ENCODE measurements at regions not wholly inside any gene's neighbourhood (a gene's known extent, or its start where the extent isn't known, plus 50 kb on each side); places are given as distances from the start of the nearest gene placed in this dataset.
"Not testable (repeated sequence)": the region's sequence is repeated elsewhere in the genome, so short reads cannot be mapped to it uniquely, and the experiment has no call there.

DNA sequence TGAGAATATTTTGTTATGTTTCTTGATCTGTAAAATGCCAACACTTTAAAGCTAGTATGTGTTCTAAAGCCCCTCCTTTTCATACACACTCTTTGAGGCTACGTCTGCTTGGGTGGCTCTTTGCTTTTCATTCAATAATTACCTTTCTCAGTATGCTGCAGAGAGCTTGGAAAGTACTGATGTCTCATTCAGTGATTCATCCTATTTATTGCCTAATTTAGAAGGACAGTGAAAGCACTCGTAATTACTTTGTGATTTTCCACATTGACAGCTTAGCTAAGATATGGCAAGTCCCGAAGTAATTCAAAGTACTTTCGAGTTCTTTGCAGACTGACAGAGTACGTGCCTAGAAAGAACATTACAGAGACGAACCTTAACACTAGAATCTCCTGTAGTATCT, 57.2 kb downstream of the BMP15 start:
- ATAC-seq (no peak), DNase-seq (ENCODE audit: low spot score) (no peak)
- intact Hi-C loops (cut with DNase I): no loop called here

DNA sequence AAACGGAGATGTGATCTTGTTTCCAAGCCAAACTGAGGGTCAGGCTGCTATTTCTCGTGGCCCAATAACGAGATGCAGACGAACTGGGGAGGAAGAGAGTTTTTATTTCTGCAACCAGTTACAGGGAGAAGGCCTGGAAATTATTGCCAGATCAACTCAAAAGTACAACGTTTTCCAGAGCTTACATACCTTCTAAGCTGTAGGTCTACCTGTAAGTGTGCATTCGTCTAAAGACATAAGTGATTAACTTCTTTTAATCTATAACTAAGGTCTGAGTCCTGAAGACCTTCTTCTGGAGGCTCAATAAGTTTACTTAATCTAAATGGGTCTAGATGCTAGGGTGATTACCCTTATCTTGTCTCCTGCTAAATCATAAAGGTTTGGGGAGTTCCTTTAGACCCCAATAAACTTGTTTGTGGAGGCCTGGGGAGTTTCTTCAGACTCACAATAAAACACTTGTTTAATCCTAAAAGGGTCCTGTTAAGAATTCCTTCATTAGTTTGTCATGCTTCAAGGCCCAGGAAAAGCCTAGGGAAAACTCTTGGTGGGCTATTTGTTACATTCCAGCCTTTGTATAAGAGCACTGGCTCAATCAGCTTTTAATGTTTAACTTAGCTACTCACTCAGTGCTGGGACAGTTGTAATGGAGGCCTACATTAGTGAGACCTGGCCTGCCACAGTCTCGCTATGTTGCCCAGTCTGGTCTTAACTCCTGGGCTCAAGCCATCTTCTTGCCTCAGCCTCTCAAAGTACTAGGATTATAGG, 58.5 kb downstream of the BMP15 start:
- ATAC-seq; intact Hi-C loops (cut with DNase I); DNase-seq (ENCODE audit: low spot score): not testable (repeated sequence)

DNA sequence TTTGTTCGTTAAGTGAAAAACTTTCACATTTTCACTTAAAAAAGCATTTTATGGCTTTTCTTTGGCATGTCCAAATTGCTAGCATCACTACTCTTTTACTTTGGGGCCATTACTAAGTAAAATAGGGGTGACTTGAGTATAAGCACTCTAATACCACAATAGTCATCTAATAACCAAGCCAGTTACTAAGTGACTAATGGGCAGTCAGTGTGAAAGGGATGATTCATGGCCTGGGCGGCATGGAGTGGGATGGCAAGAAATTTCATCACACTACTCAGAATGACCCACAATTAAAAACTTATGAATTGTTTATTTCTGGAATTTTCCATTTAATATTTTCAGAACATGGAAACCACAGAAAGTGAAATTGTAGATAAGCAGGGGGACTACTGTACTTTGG, 60.9 kb downstream of the BMP15 start:
- intact Hi-C loops (cut with DNase I): no loop called here
- ATAC-seq (no peak), DNase-seq (ENCODE audit: low spot score) (no peak)

DNA sequence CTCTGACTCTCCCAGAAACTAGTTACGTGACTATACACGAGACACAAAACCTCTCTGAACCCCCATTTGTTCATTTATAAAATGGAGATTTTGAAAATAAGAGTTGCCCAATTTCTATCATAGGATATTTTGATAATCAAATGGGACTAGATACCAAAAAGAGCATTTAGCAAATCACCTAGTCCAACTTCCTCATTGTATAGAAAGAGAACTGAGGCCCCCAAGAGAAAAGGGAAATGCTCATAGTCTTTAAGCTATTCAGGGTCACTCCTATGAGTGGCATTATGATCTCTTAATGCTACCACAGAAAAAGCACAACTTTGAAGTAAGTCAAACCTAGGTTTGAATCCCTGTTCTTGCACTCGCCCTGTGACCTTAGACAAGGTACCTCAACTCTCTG, 62.7 kb downstream of the BMP15 start:
- intact Hi-C loops (cut with DNase I): no loop called here
- ATAC-seq: no peak
- DNase-seq (ENCODE audit: low spot score): no peak

DNA sequence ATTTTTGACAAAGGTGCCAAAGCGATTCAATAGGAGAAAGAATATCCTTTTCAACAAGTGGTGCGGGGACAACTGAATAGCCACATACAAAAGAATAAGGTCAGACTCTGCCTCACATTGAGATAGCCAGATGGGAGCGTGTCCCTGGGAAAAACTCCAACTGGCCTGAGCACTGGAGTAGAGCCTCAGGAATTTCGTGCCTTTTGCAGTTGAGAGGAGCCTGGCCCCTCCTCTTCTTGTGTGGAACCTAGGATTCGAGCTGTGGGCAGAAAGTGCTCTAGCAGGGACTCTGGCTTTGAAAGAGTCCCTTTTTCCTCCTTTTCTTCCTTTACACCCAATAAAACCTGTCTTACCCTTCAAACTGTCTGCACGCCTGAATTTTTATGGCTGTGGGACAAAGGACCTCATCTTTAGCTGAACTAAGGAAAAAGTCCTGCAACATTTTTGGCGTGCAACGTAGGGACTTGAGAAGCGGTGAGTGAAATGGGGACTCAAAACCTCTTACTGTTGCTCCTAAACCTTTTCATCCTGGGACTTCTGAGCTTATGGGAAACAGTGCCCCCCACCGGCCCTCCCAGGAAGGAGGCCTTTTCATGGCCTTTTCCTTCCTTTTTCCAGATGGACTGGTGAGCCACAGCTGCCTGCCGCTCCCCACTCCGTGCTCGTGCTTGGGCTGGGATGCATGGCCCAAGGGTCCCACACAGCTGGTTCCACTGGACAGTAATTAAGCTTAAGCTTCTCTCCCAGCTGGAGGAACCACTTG, 68.6 kb downstream of the BMP15 start:
- no peak for ATAC-seq
- intact Hi-C loops (cut with DNase I): loop anchor here (5.0 kb wide), 1 partner anchor 1618 kb away; no protein-coding TSS in a partner anchor
- DNase-seq (ENCODE audit: low spot score): no peak

DNA sequence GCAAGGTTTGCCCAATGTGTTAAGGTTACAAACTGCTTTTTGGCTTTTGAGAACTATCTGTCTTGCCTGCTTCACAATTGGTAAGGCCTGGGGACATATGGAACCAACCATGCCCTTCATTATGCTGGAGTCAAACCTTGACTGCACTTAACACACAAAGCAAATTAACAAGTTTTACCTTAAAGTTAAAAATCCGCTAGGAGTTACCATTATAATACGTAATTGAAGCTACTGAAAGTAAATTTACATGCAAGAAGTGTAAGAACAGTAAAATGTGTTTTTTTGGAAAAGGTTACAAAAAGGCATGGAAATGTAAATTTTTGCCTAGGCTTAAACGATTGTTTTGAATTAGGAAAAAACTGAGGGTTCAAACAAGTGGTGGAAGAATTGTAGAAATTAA, 69.7 kb downstream of the BMP15 start:
- intact Hi-C loops (cut with DNase I): loop anchor here (10.0 kb wide), 1 partner anchor 285 kb away; no protein-coding TSS in a partner anchor
- no peak for DNase-seq (ENCODE audit: low spot score)
- ATAC-seq: no peak

DNA sequence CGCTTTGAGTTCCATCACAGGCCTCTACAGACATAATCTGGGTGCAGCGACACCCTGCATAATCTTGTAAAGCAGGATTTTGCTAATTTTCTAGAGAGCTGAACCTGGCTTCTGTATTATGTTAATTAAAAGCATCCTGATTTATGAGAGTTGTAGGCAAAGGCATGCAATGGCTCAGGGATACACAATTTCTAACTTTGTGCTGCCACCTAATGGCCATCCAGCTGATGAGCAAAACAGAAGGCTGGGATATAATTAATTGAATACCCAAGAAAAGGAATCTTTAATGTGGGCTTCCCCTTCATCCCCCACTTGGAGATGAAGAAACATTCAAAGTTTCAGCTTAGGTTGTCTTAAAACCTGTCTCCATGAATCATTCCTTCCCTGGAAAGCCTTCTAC, 78.1 kb downstream of the BMP15 start:
- DNase-seq (ENCODE audit: low spot score): no peak
- intact Hi-C loops (cut with DNase I): loop anchor here (10.0 kb wide), 1 partner anchor 294 kb away; no protein-coding TSS in a partner anchor
- ATAC-seq: no peak

DNA sequence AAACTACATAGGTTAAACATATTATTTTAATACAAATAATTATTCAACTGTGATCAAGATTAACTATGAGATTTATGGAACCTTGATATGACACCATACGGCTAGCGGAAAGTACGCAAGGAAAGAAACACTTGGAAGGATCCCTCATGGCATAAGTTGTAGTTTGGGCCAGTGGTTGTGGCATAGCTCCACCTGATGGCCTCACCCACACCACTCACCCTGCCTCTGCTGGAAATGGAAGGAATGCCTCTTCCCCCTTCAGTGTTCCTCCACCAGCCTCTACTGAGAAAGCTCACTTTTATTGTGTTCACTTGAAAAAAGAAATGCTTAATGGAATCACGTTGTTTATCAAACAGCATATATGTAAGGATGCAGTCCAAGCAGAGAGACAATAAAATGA, 86.4 kb downstream of the BMP15 start:
- intact Hi-C loops (cut with DNase I): no loop called here
- ATAC-seq: no peak
- DNase-seq (ENCODE audit: low spot score): no peak

DNA sequence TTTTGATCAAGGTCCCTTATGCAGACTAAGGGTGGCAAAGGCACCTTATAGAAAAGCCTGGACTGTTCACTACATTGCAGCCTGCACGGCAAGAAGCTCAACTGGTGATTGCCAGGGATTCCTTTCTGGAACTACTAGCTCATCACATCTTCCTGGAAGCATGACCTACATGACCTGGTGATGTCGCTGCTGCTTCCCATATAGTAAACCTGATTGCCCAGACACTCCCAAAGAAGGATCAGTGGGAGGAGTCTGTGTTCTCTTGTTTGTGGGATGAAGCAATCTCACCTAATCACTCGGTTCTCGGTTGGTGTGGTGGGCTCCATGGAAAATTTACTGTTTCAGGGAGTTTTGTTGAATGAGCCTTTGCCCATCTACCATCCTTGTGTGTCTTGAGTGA, 89.8 kb downstream of the BMP15 start:
- DNase-seq (ENCODE audit: low spot score); intact Hi-C loops (cut with DNase I); ATAC-seq: not testable (repeated sequence)

DNA sequence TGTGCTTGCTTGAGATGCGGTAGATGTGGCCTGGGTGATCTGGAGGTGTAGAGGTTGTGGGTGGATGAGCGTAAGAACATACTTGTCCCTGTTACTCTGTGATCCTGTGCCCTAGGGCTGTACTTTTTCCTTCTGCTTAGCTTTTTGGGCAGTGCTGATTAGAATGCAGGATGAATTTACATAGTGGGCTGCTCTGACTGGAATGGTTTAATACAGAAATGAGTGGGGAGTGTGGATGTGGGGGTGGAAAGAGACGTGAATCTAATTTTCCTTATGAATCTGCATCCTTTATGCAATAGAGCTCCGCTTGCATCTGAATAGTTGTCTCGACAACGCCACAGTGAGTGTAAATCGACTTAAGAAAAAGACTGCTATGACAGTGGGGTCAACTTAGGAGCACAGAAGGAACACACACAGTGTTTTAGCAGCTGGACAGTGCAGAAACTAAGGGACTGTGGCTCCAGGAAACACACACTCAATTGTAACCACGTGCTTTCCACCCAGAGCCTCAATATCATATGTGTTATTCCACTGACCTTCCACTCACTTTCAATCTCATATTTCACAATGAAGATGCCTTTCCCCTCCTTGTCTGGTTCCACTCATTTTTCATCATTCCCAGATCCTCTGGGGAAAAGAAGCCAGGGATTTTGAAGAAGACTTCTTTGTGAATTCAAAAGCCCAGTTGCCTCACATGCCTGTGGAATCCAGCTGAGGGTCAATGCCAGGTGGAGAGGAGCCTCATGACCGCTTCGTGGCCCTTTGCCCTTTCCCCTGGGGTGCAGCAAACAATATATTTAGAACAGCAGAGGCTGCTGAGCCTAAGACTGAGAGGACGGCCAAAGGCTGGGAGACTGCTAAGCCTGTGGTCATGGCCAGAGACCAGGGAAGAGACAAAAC, 91.4 kb downstream of the BMP15 start:
- ATAC-seq (peak; percentile 96), DNase-seq (ENCODE audit: low spot score) (peak; percentile 76)
- intact Hi-C loops (cut with DNase I): not testable (repeated sequence)

DNA sequence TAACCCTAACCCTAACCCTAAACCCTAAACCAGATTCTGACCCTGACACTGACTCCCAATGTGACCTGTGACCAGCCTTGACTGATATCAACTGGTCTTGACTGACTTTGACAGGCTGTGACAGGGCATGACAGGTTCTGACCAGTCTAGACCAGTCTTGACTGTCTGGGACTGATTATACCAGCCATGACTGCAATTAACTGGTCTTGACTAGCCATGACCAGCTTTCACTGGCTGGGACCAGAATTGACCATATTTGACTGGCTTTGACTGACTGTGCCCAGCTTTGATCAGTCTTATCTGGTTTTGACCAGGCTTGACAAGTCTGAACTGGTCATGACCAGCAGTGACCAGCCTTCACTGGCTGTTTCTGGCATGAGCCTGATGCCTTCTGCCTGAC, 95.5 kb downstream of the BMP15 start:
- no peak for DNase-seq (ENCODE audit: low spot score)
- no peak for ATAC-seq
- intact Hi-C loops (cut with DNase I): no loop called here

DNA sequence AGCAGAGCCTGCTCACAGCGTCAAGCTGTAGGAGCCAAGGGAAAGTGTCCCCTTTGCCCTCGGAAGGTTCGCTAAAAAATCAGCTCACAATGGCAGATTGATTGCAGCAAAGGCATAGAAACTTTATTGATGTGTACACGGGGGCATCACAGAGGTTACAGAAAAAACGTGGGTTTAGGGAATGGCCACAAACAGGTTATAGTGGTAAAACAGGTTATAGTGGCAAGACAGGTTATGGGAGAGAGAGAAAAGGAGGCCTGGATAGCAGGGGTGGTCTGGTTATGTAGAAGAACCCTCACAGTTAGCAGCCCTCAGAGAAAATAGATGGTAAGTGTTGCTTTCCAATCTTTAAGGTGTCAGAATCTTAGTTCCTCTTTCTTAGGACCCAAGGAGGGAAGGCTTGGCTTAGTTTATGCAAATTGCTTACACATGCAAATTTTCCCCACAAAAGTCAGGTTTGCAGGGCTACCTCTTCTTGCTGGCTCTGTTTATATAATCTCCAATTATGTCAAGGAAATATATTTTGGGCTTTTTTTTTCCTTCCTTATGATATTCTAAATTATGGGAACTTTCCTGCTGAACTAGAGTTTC, 113.7 kb downstream of the BMP15 start:
- intact Hi-C loops (cut with DNase I): no loop called here
- no peak for DNase-seq (ENCODE audit: low spot score)
- ATAC-seq: no peak

DNA sequence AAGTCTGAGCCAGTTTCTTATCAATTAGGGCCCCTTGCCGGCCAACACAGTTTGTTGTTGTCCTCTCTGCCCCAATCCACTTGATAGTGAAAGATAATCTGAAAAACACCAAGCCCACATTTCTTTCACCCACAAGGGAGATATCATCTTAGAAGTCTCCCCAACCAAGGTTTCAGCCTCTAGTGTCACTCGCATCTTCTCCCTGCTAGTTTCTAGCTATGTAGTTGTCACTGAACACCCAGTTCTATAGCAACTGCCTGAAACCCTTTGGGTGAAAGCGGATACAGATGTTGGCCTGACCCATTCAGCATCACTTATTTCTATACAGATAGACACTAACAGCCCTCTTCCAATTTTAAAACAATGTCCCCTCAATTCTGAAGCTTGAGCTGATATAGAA, 116.3 kb downstream of the BMP15 start:
- DNase-seq (ENCODE audit: low spot score) (no peak), ATAC-seq (no peak)
- intact Hi-C loops (cut with DNase I): no loop called here

DNA sequence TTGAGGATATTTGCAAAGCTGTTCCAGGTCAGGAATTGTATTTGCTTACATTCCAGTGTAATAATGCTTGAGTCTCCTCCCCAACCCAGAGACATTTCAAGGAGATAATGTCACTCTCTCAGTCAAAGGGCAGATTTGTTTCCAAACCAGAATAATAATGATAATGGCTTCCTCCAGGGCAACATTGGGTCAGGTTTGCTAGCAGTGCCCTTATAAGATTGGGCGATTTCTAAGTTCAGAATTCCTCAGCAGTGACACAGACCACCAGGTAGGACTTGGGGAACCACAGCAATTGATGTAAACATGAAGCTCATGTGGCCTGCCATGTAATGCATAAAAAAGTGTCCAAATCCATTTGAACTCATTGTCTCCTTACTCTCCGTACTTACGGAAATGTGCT, 125.2 kb downstream of the BMP15 start:
- DNase-seq (ENCODE audit: low spot score): no peak
- no peak for ATAC-seq
- intact Hi-C loops (cut with DNase I): no loop called here

DNA sequence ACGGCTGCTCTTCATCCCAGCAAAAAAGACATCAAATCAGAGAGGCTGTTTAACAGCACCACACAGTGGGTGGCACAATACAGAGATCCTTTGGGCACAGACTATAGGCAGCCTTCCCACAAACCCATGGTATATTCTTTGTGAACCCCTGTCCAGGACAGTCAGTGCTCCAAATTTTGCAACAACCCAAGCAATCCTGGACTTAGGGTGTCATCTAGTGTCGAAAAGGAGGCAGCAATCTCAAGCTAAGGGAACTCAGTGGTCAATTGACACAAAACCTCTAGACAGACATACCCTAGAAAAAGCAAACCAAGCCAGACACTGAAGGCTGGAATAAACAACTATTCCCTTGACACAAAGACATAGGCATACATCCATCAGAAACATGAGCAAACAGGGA, 137.4 kb downstream of the BMP15 start:
- intact Hi-C loops (cut with DNase I): no loop called here
- ATAC-seq: peak; percentile 42
- no peak for DNase-seq (ENCODE audit: low spot score)

DNA sequence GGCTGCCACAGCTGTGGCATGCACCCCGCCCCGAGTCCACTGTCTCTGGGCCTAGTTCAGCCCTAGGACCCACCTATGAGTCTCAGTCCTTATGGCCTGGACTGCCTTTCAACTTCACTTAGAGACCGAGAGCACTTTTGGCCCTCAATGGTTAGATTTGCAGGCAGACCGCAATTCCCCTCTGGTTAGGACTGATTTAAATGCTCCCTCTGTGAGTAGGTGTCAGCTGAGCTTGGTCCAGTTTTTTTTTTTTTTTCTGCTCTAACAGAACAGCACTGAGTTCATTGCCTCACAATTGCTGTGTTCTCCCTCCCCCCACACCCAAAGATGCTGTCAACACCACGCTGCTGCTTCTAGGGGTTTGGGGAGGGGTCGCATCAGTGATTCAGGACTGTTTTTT, 143.2 kb downstream of the BMP15 start:
- DNase-seq (ENCODE audit: low spot score) (no peak), ATAC-seq (no peak)
- intact Hi-C loops (cut with DNase I): no loop called here

DNA sequence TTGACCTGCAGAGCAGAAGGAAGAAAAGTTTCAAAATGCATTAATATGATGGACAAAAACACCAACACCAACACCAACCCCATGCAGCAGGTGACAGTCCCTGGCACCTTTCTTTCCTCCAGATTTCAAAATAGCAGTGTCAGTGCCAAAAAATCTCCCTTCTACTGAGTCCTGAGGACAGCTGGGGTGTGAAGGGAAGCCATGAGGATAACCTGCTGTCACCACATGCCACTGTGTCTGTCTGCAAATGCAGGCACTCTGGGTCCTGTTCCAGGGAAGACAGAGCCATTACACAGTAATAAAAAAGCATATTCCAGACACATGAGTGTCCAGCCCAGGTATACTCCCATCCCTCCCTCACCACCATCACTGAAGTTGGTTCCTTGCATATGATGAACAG, 187.5 kb downstream of the BMP15 start:
- intact Hi-C loops (cut with DNase I): no loop called here
- ATAC-seq (no peak), DNase-seq (ENCODE audit: low spot score) (no peak)

DNA sequence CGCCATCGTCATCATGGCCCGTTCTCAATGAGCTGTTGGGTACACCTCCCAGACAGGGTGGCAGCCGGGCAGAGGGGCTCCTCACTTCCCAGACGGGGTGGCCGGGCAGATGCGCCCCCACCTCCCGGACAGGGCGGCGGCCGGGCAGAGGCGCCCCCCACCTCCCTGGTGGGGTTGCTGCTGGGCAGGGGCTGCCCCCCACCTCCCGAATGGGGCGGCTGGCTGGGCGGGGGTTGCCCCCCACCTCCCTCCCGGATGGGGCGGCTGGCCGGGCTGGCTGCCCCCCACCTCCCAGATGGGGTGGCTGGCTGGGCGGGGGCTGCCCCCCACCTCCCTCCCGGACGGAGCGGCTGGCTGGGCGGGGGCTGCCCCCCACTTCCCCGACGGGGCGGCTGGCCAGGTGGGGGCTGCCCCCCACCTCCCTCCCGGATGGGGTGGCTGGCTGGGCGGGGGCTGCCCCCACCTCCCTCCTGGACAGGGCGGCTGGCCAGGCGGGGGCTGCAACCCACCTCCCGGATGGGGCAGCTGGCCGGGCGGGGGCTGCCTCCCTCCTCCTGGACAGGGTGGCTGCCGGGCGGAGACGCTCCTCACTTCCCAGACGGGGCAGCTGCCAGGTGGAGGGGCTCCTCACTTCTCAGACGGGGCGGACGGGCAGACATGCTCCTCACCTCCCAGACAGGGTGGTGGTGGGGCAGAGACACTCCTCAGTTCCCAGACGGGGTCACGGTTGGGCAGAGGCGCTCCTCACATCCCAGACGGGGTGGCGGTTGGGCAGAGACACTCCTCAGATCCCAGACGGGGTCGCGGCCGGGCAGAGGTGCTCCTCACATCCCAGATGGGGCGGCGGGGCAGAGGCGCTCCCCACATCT, 208.8 kb downstream of the BMP15 start:
- ATAC-seq; DNase-seq (ENCODE audit: low spot score); intact Hi-C loops (cut with DNase I): not testable (repeated sequence)

All from sciatic nerve (tissue), 2 donors.